Left renal cortex interstitium (tissue), 4 donors: ENCODE measurements at regions not wholly inside any gene's neighbourhood (a gene's known extent, or its start where the extent isn't known, plus 50 kb on each side); places are given as distances from the start of the nearest gene placed in this dataset.
A peak's percentile ranks its signal among the peaks of the same experiment; 100 is the strongest.
"Not testable (repeated sequence)": the region's sequence is repeated elsewhere in the genome, so short reads cannot be mapped to it uniquely, and the experiment has no call there.

Experiments
- DNase-seq, 4 donors: peaks; one replicate each; pipeline ENCODE4 v3.0.0-alpha.2; 2013; ENCODE audit warnings: low read depth in 4 of 4, low spot score in 2 of 4, missing footprints in 1 of 4

GRCh38 chr11:26882363-26882880 is 111.5 kb upstream of the FIBIN start:
- DNase-seq = not testable (repeated sequence)

- DNase-seq = no peak
These were observed 102.4 kb upstream of the FIBIN start for GRCh38 chr11:26891501-26891900.

- no peak for DNase-seq
These were observed 97.2 kb upstream of the FIBIN start for GRCh38 chr11:26896719-26897118.

- DNase-seq = no peak
These were observed 95.1 kb upstream of the FIBIN start for GRCh38 chr11:26898799-26899198.

- peak in 1 of 4 donors; percentile 23 for DNase-seq
These were observed 92.8 kb upstream of the FIBIN start for GRCh38 chr11:26901162-26901561.

GRCh38 chr11:26904132-26904531 is 89.8 kb upstream of the FIBIN start:
- no peak for DNase-seq

- no peak for DNase-seq
These were observed 89.1 kb upstream of the FIBIN start for GRCh38 chr11:26904801-26905200.

GRCh38 chr11:26905368-26905767 is 88.5 kb upstream of the FIBIN start:
- no peak for DNase-seq

GRCh38 chr11:26909515-26909914 is 84.4 kb upstream of the FIBIN start:
- DNase-seq = no peak

GRCh38 chr11:26909991-26910591 is 83.8 kb upstream of the FIBIN start:
- no peak for DNase-seq

- no peak for DNase-seq
These were observed 78.9 kb upstream of the FIBIN start for GRCh38 chr11:26914968-26915367.

- DNase-seq = no peak
These were observed 77.1 kb upstream of the FIBIN start for GRCh38 chr11:26916805-26917204.

- no peak for DNase-seq
These were observed 65.3 kb upstream of the FIBIN start for GRCh38 chr11:26928582-26928981.

- DNase-seq = no peak
These were observed 64.0 kb upstream of the FIBIN start for GRCh38 chr11:26929806-26930517.

- no peak for DNase-seq
These were observed 63.2 kb upstream of the FIBIN start for GRCh38 chr11:26930518-26931247.

- DNase-seq = no peak
These were observed 62.7 kb upstream of the FIBIN start for GRCh38 chr11:26931248-26931631.

GRCh38 chr11:26931881-26932280 is 62.0 kb upstream of the FIBIN start:
- no peak for DNase-seq

GRCh38 chr11:26936109-26936508 is 57.8 kb upstream of the FIBIN start:
- no peak for DNase-seq

GRCh38 chr11:26937386-26937785 is 56.5 kb upstream of the FIBIN start:
- DNase-seq = no peak

- not testable (repeated sequence) for DNase-seq
These were observed 53.4 kb upstream of the FIBIN start for GRCh38 chr11:26940501-26940900.

GRCh38 chr11:26942356-26942755 is 51.6 kb upstream of the FIBIN start:
- no peak for DNase-seq

GRCh38 chr11:26943636-26944035 is 50.3 kb upstream of the FIBIN start:
- no peak for DNase-seq
